Karpas-422 (cell line): ENCODE measurements at regions not wholly inside any gene's neighbourhood (a gene's known extent, or its start where the extent isn't known, plus 50 kb on each side); places are given as distances from the start of the nearest gene placed in this dataset.

ENCODE experiments used
- DNase-seq: peaks from one replicate; pipeline ENCODE4 v3.0.0-alpha.2; 2015
- H2AFZ ChIP-seq: fragments of 200-600 bp; sonication (generic); 2 replicates; pipeline ENCODE4 v1.6.1; 2014; ENCODE audit warnings: antibody characterized with exemption, low read length, mixed read lengths
- H3K27ac ChIP-seq: fragments of 200-600 bp; sonication (generic); 2 replicates; pipeline ENCODE4 v1.5.1; 2014; ENCODE audit warnings: mild to moderate bottlenecking, low read length, moderate library complexity
- H3K27me3 ChIP-seq: fragments of 200-600 bp; sonication (generic); 2 replicates; pipeline ENCODE4 v1.6.1; 2014; ENCODE audit warnings: low read length, mixed read lengths
- H3K36me3 ChIP-seq: fragments of 200-600 bp; sonication (generic); 2 replicates; pipeline ENCODE4 v1.6.1; 2014; ENCODE audit warnings: low read length, mixed read lengths; ENCODE audit not compliant: insufficient read depth
- H3K4me1 ChIP-seq: fragments of 200-600 bp; sonication (generic); 2 replicates; pipeline ENCODE4 v1.6.1; 2014; ENCODE audit warnings: mild to moderate bottlenecking, low read length, mixed read lengths
- H3K4me2 ChIP-seq: fragments of 200-600 bp; sonication (generic); 2 replicates; pipeline ENCODE4 v1.6.1; 2014; ENCODE audit warnings: low read length, low read depth, mild to moderate bottlenecking; ENCODE audit not compliant: poor library complexity, severe bottlenecking
- H3K4me3 ChIP-seq: fragments of 200-600 bp; sonication (generic); 2 replicates; pipeline ENCODE4 v1.5.1; 2014; ENCODE audit warnings: mild to moderate bottlenecking, antibody characterized with exemption, low read length, mixed read lengths
- H3K79me2 ChIP-seq: fragments of 200-600 bp; sonication (generic); 2 replicates; pipeline ENCODE4 v1.6.1; 2014; ENCODE audit warnings: mild to moderate bottlenecking, low read length, mixed read lengths
- H3K9ac ChIP-seq: fragments of 200-600 bp; sonication (generic); 2 replicates; pipeline ENCODE4 v1.6.0; 2014; ENCODE audit warnings: low read length
- H3K9me2 ChIP-seq: fragments of 200-600 bp; sonication (generic), shearing (Covaris generic); replicated peaks from 2 replicates; pipeline ENCODE4 v1.6.0; 2014; ENCODE audit warnings: mild to moderate bottlenecking, low read length, moderate library complexity; ENCODE audit not compliant: insufficient read depth
- H3K9me3 ChIP-seq: fragments of 300-700, 200-600 bp; sonication (generic); 2 replicates; pipeline ENCODE4 v1.6.1; 2014; ENCODE audit warnings: low read length, mixed read lengths
- H4K20me1 ChIP-seq: fragments of 200-600 bp; sonication (generic); 2 replicates; pipeline ENCODE4 v1.6.1; 2014; ENCODE audit warnings: mild to moderate bottlenecking, antibody characterized with exemption, low read length, low read depth; ENCODE audit not compliant: insufficient read depth

GRCh38 chr2:239881561-239882320, 143.4 kb downstream of the NDUFA10 start:
- no peaks in the 10 kb centered on the region for H3K79me2 ChIP-seq
- 0 out of 2 replicates have a peak, but pooled peaks cover 5% of the 10 kb centered on the region for H3K9me3 ChIP-seq
- peaks cover 4% of the 10 kb centered on the region for H3K4me1 ChIP-seq
- H3K9me2 ChIP-seq: no peaks in the 10 kb centered on the region
- no peaks in the 10 kb centered on the region for H4K20me1 ChIP-seq
- no peak overlapping the region for H3K4me3 ChIP-seq
- no peak overlapping the region for H3K27ac ChIP-seq
- no peaks in the 10 kb centered on the region for H3K36me3 ChIP-seq
- H3K27me3 ChIP-seq: no peaks in the 10 kb centered on the region; the same call in 1 of the 2 replicates
- peak; percentile 12 for DNase-seq
- no peak overlapping the region for H2AFZ ChIP-seq
- H3K4me2 ChIP-seq: no peak overlapping the region
- no peak overlapping the region for H3K9ac ChIP-seq

GRCh38 chr2:239881031-239881471, 144.1 kb downstream of the NDUFA10 start:
- Histone ChIP-seq H3K27ac (no peak overlapping the region), H3K4me3 (no peak overlapping the region), H2AFZ (no peak overlapping the region), H3K9me3 (0 out of 2 replicates have a peak, but pooled peaks cover 5% of the 10 kb centered on the region), H3K9ac (no peak overlapping the region), H3K4me1 (peaks cover 4% of the 10 kb centered on the region), H3K4me2 (no peak overlapping the region), H4K20me1 (no peaks in the 10 kb centered on the region), H3K79me2 (no peaks in the 10 kb centered on the region), H3K27me3 (no peaks in the 10 kb centered on the region; the same call in 1 of the 2 replicates), H3K36me3 (no peaks in the 10 kb centered on the region), H3K9me2 (no peaks in the 10 kb centered on the region)
- DNase-seq: no peak

- Histone ChIP-seq H3K36me3 (no peaks in the 10 kb centered on the region), H3K79me2 (no peaks in the 10 kb centered on the region), H3K9ac (no peak overlapping the region), H3K27me3 (no peaks in the 10 kb centered on the region; the same call in 1 of the 2 replicates), H3K4me3 (no peak overlapping the region), H3K27ac (no peak overlapping the region), H2AFZ (no peak overlapping the region), H3K9me3 (0 out of 2 replicates have a peak, but pooled peaks cover 4% of the 10 kb centered on the region), H3K4me2 (no peak overlapping the region), H3K9me2 (no peaks in the 10 kb centered on the region), H3K4me1 (peaks cover 4% of the 10 kb centered on the region), H4K20me1 (no peaks in the 10 kb centered on the region)
- DNase-seq: peak; percentile 4
These were observed 144.7 kb downstream of the NDUFA10 start for GRCh38 chr2:239880396-239880795.

- no peaks in the 10 kb centered on the region; the same call in 1 of the 2 replicates for H3K27me3 ChIP-seq
- DNase-seq: peak; percentile 36
- H3K36me3 ChIP-seq: no peaks in the 10 kb centered on the region
- no peak overlapping the region for H3K4me3 ChIP-seq
- H3K9me2 ChIP-seq: no peaks in the 10 kb centered on the region
- no peaks in the 10 kb centered on the region for H3K79me2 ChIP-seq
- H3K27ac ChIP-seq: no peak overlapping the region
- H3K4me2 ChIP-seq: no peak overlapping the region
- peaks cover 4% of the 10 kb centered on the region for H3K4me1 ChIP-seq
- no peak overlapping the region for H3K9ac ChIP-seq
- H4K20me1 ChIP-seq: no peaks in the 10 kb centered on the region
- no peak overlapping the region for H2AFZ ChIP-seq
- H3K9me3 ChIP-seq: no peaks in the 10 kb centered on the region
These were observed 145.6 kb downstream of the NDUFA10 start for GRCh38 chr2:239879423-239880084.

- no peaks in the 10 kb centered on the region for H3K36me3 ChIP-seq
- no peak overlapping the region for H3K27ac ChIP-seq
- no peaks in the 10 kb centered on the region for H3K27me3 ChIP-seq
- H3K9me2 ChIP-seq: no peaks in the 10 kb centered on the region
- H3K4me3 ChIP-seq: no peak overlapping the region
- no peak overlapping the region for H3K4me2 ChIP-seq
- H4K20me1 ChIP-seq: no peaks in the 10 kb centered on the region
- H3K4me1 ChIP-seq: peaks cover 4% of the 10 kb centered on the region
- peak; percentile 36 for DNase-seq
- no peaks in the 10 kb centered on the region for H3K9me3 ChIP-seq
- no peak overlapping the region for H3K9ac ChIP-seq
- no peaks in the 10 kb centered on the region for H3K79me2 ChIP-seq
- no peak overlapping the region for H2AFZ ChIP-seq
These were observed 146.5 kb downstream of the NDUFA10 start for GRCh38 chr2:239878686-239879085.

- Histone ChIP-seq H3K9ac (no peak overlapping the region), H3K79me2 (no peaks in the 10 kb centered on the region), H2AFZ (no peak overlapping the region), H3K4me3 (no peak overlapping the region), H4K20me1 (no peaks in the 10 kb centered on the region), H3K9me2 (no peaks in the 10 kb centered on the region), H3K4me2 (no peak overlapping the region), H3K9me3 (no peaks in the 10 kb centered on the region), H3K27me3 (no peaks in the 10 kb centered on the region), H3K36me3 (no peaks in the 10 kb centered on the region), H3K4me1 (peaks cover 4% of the 10 kb centered on the region), H3K27ac (no peak overlapping the region)
- DNase-seq: no peak
These were observed 148.2 kb downstream of the NDUFA10 start for GRCh38 chr2:239876948-239877289.

GRCh38 chr2:239876271-239876947, 148.7 kb downstream of the NDUFA10 start:
- Histone ChIP-seq H3K27ac (no peak overlapping the region), H3K9me2 (no peaks in the 10 kb centered on the region), H3K4me2 (no peak overlapping the region), H3K9ac (no peak overlapping the region), H2AFZ (no peak overlapping the region), H3K79me2 (no peaks in the 10 kb centered on the region), H3K36me3 (no peaks in the 10 kb centered on the region), H3K4me3 (no peak overlapping the region), H4K20me1 (no peaks in the 10 kb centered on the region), H3K27me3 (no peaks in the 10 kb centered on the region), H3K9me3 (no peaks in the 10 kb centered on the region), H3K4me1 (peaks cover 4% of the 10 kb centered on the region)
- no peak for DNase-seq
